Adipocyte (in vitro differentiated cells): ENCODE measurements at regions not wholly inside any gene's neighbourhood (a gene's known extent, or its start where the extent isn't known, plus 50 kb on each side); places are given as distances from the start of the nearest gene placed in this dataset.

Experiments used
- DNase-seq: peaks from one replicate; pipeline ENCODE4 v3.0.0-alpha.2; 2015; ENCODE audit warnings: low read depth
- H3K27me3 ChIP-seq: replicated peaks from 2 replicates; pipeline ENCODE4 v1.7.0; 2013; ENCODE audit warnings: mild to moderate bottlenecking, low read length, moderate library complexity; ENCODE audit not compliant: control insufficient read depth, insufficient read depth
- H3K36me3 ChIP-seq: 2 replicates; pipeline ENCODE4 v1.7.0; 2013; ENCODE audit warnings: low read length, mild to moderate bottlenecking, moderate library complexity; ENCODE audit not compliant: control insufficient read depth, insufficient read depth, severe bottlenecking
- H3K4me1 ChIP-seq: 2 replicates; pipeline ENCODE4 v1.7.0; 2013; ENCODE audit warnings: mild to moderate bottlenecking, low read length, moderate library complexity; ENCODE audit not compliant: control insufficient read depth, insufficient read depth
- H3K4me3 ChIP-seq: 2 replicates; pipeline ENCODE4 v1.7.0; 2013; ENCODE audit warnings: mild to moderate bottlenecking, low read length, moderate library complexity
- H3K9ac ChIP-seq: 2 replicates; pipeline ENCODE4 v1.7.0; 2013; ENCODE audit warnings: mild to moderate bottlenecking, low read length, moderate library complexity
- H3K9me3 ChIP-seq: 2 replicates; pipeline ENCODE4 v1.7.0; 2013; ENCODE audit warnings: mild to moderate bottlenecking, low read length, moderate library complexity; ENCODE audit not compliant: control insufficient read depth

- Histone ChIP-seq H3K4me1 (peaks cover 23% of the 10 kb centered on the region), H3K27me3 (no peaks in the 10 kb centered on the region), H3K9ac (no peak overlapping the region), H3K36me3 (no peaks in the 10 kb centered on the region), H3K9me3 (no peaks in the 10 kb centered on the region), H3K4me3 (no peak overlapping the region)
- no peak for DNase-seq
Measured at GRCh38 chr18:67285583-67285982, 230.9 kb downstream of the DSEL start.

DNA sequence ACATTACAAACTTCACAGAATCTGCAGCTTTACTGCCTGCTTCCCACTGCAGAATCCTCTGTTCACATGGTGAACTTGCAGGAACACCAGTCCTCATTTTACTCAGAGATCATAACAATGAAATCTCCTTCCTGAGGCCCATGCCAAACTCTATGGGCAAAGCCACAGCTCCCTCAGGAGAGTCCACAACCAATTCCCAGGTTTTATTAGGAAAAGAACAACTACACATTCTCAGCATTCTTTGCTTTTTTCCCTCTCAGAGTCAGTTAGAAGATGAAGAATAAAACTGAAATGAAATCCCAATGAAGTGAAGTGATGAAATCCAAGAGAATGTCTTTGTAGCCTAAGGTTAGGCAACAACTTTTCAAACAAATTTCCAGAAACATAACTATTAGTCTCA is 233.7 kb downstream of the DSEL start:
- peak overlapping the region; percentile 3 for H3K4me3 ChIP-seq
- H3K9me3 ChIP-seq: no peaks in the 10 kb centered on the region
- peak overlapping the region; percentile 43 for H3K9ac ChIP-seq
- H3K27me3 ChIP-seq: no peaks in the 10 kb centered on the region
- H3K4me1 ChIP-seq: peaks cover 23% of the 10 kb centered on the region
- peak; percentile 69 for DNase-seq
- no peaks in the 10 kb centered on the region for H3K36me3 ChIP-seq

GRCh38 chr18:67281746-67282145 is 234.8 kb downstream of the DSEL start:
- Histone ChIP-seq H3K4me3 (no peak overlapping the region), H3K9me3 (no peaks in the 10 kb centered on the region), H3K36me3 (no peaks in the 10 kb centered on the region), H3K27me3 (no peaks in the 10 kb centered on the region), H3K4me1 (peaks cover 23% of the 10 kb centered on the region), H3K9ac (peak overlapping the region; percentile 43)
- peak; percentile 28 for DNase-seq

DNA sequence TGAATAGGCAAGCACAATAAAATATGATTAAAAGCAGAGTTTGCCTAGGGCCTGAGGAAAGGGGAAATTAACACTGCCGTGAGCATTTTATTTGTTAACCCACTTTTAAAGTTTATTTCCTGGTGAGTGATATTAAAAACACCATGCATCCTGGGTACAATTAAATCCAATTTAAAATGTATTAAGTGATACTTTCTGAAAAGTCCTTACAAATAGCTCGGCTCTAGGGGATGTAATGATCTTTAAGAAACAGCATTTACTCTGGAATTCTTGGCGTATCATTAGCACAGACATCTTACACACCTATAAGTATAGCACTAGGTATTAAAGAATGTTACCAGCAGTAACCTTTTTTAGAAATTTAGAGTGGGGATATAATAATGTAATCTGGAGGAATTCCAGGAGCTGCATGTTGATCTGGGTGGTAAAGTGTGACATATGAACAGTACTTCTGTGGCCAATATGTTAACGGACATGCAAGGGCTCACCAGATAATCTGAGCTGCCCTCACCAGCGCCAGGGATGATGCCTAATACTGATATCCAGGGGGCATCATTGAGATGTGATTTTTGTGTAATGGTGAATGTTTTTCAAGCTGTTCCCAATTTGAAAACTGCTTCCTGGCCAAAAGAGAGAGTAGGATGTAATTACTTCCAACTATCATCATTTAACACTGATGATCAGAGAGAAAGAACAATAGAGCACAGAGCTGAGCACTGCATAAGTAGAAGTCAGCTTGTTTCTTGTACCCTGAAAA is 235.9 kb downstream of the DSEL start:
- Histone ChIP-seq H3K4me1 (peaks cover 23% of the 10 kb centered on the region), H3K9me3 (no peaks in the 10 kb centered on the region), H3K36me3 (no peaks in the 10 kb centered on the region)

GRCh38 chr18:67279988-67280387 is 236.5 kb downstream of the DSEL start:
- Histone ChIP-seq H3K4me3 (no peak overlapping the region), H3K36me3 (no peaks in the 10 kb centered on the region), H3K9me3 (no peaks in the 10 kb centered on the region), H3K27me3 (no peaks in the 10 kb centered on the region), H3K9ac (no peak overlapping the region), H3K4me1 (peaks cover 23% of the 10 kb centered on the region)
- no peak for DNase-seq

More for the DNA sequence above, 235.9 kb downstream of the DSEL start:
- no peak overlapping the region for H3K4me3 ChIP-seq
- no peaks in the 10 kb centered on the region for H3K27me3 ChIP-seq
- no peak for DNase-seq
- no peak overlapping the region for H3K9ac ChIP-seq

DNA sequence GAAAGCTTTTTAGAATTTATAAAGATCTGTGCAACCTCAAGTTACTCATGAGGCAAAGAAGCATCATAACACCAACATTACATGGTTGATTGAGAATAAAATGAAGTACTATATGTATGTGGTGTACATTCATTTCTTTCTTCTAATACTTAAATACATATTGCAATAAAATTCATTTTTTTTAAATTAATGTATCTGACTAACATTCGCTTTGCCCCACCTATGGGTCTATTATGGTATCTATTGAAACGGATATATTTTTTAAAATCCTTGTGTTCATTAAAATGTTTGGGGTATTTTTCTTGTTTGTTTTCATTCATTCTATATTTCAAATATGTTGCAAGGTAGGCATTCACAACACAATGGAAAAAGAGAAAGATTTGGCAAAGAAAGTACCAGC is 237.5 kb downstream of the DSEL start:
- Histone ChIP-seq H3K9me3 (no peaks in the 10 kb centered on the region), H3K9ac (no peak overlapping the region), H3K36me3 (no peaks in the 10 kb centered on the region), H3K27me3 (no peaks in the 10 kb centered on the region), H3K4me1 (peaks cover 23% of the 10 kb centered on the region), H3K4me3 (no peak overlapping the region)
- no peak for DNase-seq

DNA sequence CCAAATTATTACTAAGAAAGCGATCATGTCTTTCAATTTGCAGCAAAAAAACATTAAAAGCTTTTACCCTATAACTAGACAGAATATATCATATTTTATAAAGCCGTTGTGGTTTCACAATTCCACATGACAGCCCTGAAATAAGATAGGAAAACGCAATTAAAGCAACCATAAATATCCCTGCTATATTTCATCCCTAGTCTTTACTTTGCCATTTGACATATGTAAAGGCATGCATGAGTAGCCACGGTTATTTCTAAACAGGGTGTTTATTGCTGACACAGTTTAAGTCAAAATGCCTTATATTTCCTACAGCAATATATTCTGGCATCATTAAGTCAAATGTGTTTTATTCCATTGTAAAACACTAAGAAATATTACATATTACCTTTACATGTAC is 239.9 kb downstream of the DSEL start:
- H3K9me3 ChIP-seq: peaks cover 3% of the 10 kb centered on the region
- H3K9ac ChIP-seq: no peak overlapping the region
- H3K27me3 ChIP-seq: no peaks in the 10 kb centered on the region
- no peak for DNase-seq
- no peak overlapping the region for H3K4me3 ChIP-seq
- no peaks in the 10 kb centered on the region for H3K36me3 ChIP-seq
- H3K4me1 ChIP-seq: peaks cover 3% of the 10 kb centered on the region

DNA sequence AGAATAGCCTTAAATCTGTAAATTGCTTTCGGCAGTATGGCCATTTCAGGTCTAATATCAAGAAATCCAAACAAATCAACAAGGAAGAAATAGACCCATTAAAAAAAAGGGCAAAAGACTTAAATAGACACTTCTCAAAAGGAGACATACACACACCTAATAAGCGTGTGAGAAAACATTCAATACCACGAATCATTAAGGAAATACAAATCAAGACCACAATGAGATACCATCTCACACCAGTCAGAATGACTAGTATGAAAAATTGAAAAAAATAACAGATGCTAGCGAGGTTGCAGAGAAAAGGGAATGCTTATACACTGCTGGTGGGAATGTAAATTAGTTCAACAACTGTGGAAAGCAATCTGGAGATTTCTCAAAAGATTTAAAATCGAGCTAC is 243.2 kb downstream of the DSEL start:
- H3K36me3 ChIP-seq: no peaks in the 10 kb centered on the region
- DNase-seq: no peak
- H3K4me1 ChIP-seq: no peaks in the 10 kb centered on the region
- no peak overlapping the region for H3K9ac ChIP-seq
- H3K4me3 ChIP-seq: no peak overlapping the region
- peaks cover 3% of the 10 kb centered on the region for H3K9me3 ChIP-seq
- no peaks in the 10 kb centered on the region for H3K27me3 ChIP-seq

- no peak for DNase-seq
- Histone ChIP-seq H3K27me3 (no peaks in the 10 kb centered on the region), H3K4me3 (no peak overlapping the region), H3K4me1 (peaks cover 33% of the 10 kb centered on the region), H3K9me3 (peaks cover 3% of the 10 kb centered on the region), H3K36me3 (no peaks in the 10 kb centered on the region), H3K9ac (no peak overlapping the region)
Measured at GRCh38 chr18:67269206-67269605, 247.3 kb downstream of the DSEL start.

DNA sequence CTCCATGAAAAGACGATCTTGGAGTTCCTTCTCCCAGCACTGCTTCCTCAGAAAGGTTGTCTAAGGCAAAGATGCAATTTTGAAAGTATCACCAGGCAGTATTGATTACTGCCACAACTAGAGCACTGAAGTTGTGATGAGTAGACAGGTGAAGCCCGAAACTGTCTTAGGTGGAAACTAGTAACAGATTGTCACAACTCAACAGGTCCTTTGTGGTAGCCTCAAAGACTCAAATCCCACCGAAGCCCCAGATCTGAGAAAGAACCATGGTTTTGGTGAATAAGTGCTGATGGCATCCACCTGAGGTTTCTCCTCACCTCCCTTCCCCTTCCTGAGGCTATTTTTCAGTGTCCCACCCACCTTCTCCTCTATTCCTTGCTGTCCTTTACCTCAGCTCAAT is 248.0 kb downstream of the DSEL start:
- peaks cover 33% of the 10 kb centered on the region for H3K4me1 ChIP-seq
- no peak overlapping the region for H3K4me3 ChIP-seq
- no peak for DNase-seq
- no peaks in the 10 kb centered on the region for H3K36me3 ChIP-seq
- H3K27me3 ChIP-seq: no peaks in the 10 kb centered on the region
- peaks cover 3% of the 10 kb centered on the region for H3K9me3 ChIP-seq
- no peak overlapping the region for H3K9ac ChIP-seq

DNA sequence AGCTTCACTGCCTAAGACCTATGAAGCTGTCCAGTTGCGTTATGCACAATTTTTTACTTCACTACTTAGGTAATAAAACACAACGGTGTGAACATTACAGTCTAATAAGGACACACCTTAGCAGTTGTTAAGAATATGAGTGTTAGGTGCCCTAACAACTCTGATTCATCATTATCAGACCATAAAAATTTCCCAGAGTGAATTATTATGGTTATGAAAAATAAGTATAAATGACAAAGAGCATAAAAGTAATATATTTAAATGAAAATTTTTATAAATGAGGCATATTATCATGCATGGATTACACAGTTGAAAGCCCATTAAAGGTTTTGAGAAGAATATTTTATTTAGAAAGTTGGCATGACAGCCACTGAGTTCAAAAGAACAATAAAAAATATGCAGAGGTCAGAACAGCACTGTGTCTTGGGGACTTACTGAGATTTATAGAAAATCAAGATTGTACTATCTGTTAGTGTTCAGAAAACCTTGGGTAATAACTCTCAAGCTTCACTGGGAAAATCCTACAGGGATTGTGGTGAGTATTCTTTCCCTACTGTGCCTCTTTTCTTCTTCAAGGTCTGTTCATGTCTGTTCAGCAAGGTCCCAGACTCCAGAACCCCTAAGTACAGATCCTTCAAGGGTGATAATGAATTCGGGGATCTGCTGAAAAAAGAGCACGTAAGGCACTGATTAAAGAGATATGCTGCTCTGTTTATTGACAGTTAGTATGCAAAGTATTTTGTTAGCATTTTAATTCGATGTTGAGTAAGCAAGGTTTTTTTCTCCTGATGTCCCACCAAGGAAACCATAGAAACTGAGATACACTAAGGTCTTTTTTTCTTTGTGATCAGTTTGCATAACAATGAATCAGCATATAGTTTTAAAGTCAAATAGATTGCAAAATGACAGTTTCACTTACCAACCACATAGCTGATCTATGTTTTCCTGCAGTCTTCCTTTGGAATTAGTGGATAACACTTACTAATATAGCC is 250.0 kb downstream of the DSEL start:
- peak overlapping the region; percentile 72 for H3K9ac ChIP-seq
- H3K4me3 ChIP-seq: peak overlapping the region; percentile 26
- peaks cover 33% of the 10 kb centered on the region for H3K4me1 ChIP-seq
- no peaks in the 10 kb centered on the region for H3K9me3 ChIP-seq
- no peaks in the 10 kb centered on the region for H3K27me3 ChIP-seq
- peak; percentile 83 for DNase-seq
- H3K36me3 ChIP-seq: no peaks in the 10 kb centered on the region
